Heart right ventricle (tissue), 16 donors: ENCODE measurements at regions not wholly inside any gene's neighbourhood (a gene's known extent, or its start where the extent isn't known, plus 50 kb on each side); places are given as distances from the start of the nearest gene placed in this dataset.

Experiments
- ATAC-seq, 8 donors: fragments of 200-7000 bp; cut with Tn5 transposase; one replicate each; pipeline ENCODE4 v1.9.1; 2020; ENCODE audit warnings: mild to moderate bottlenecking in 8 of 8, moderate library complexity in 8 of 8, moderate number of reproducible peaks in 1 of 8
- DNase-seq, 2 donors: peaks; one replicate each; pipeline ENCODE4 v3.0.0-alpha.2; 2020
- H3K27ac ChIP-seq, 10 donors: fragments of 200-600 bp; sonication (generic) in 2 of 10; one replicate each; pipeline versions ENCODE4 v1.5.0 to v1.8.0; 2020 to 2022; ENCODE audit warnings: mild to moderate bottlenecking in 3 of 10
- H3K27me3 ChIP-seq, 7 donors: fragments of 200-600 bp; one replicate each; pipeline ENCODE4 v1.8.0; 2021 to 2022; ENCODE audit warnings: mild to moderate bottlenecking in 2 of 7
- H3K36me3 ChIP-seq, 9 donors: fragments of 200-600 bp; sonication (generic) in 1 of 9; one replicate each; pipeline versions ENCODE4 v1.5.0 to v1.8.0; 2020 to 2022; ENCODE audit warnings: mild to moderate bottlenecking in 2 of 9
- H3K4me1 ChIP-seq, 9 donors: fragments of 200-600 bp; sonication (generic) in 1 of 9; one replicate each; pipeline versions ENCODE4 v1.5.0 to v1.8.0; 2020 to 2022; ENCODE audit warnings: mild to moderate bottlenecking in 4 of 9
- H3K4me3 ChIP-seq, 10 donors: fragments of 200-600 bp; sonication (generic) in 2 of 10; one replicate each; pipeline versions ENCODE4 v1.5.0 to v1.8.0; 2020 to 2022; ENCODE audit warnings: mild to moderate bottlenecking in 7 of 10, moderate library complexity in 2 of 10
- H3K9me3 ChIP-seq, 11 donors: fragments of 200-600 bp in 10 of 11; sonication (generic) in 2 of 11; one replicate each; pipeline versions ENCODE4 v1.5.0 to v1.8.0; 2013 to 2022; ENCODE audit warnings: mild to moderate bottlenecking in 2 of 11, control low read depth in 1 of 11, moderate library complexity in 1 of 11
- CTCF ChIP-seq, 9 donors: fragments of 200-600 bp; sonication (generic) in 2 of 9; IDR thresholded peaks; one replicate each; pipeline versions ENCODE4 v1.5.0 to v1.8.0; 2021 to 2022; ENCODE audit warnings: antibody characterized with exemption in 9 of 9, mild to moderate bottlenecking in 5 of 9, moderate library complexity in 1 of 9
- WGBS, 2 donors: extraction: QIAGEN DNeasy Blood & Tissue Kit; methylation state at CpG; one replicate each; pipeline ENCODE4 v1.1.7; 2013; ENCODE audit warnings: inconsistent platforms in 1 of 2; 5-methylcytosine and 5-hydroxymethylcytosine counted together
- intact Hi-C, 10 donors: fragments of 100-400 bp; cut with DNase I; formaldehyde crosslinking; loops; one replicate each; pipeline versions ENCODE4 v1.11.1 to v1.14.2; 2022
- donor health status: Arrhythmogenic right ventricular cardiomyopathy.
- donor health status: ischemic (EF 13 %, LVEDD 7.1; RV severe dilation, severe dysfunction).
- donor health status: healthy with polysubstance abuse.
- donor health status: DM: no; HTN: yes; CAD: no.
- donor health status: DM: no; HTN: no; CAD: no.
- donor health status: ischemic (EF 25% LVEDD 6.9; RV normal size, moderate dysfunction).
- donor health status: ischemic (EF 25% LVEDD 5.7; RV mildly dilated, moderate dysfunction).
- donor health status: healthy.
- donor health status: DM: yes; HTN: yes; CAD: no.
- donor health status: Ischemic cardiomyopathy.
- donor health status: ischemic (EF 35%, LVEDD 5.7; RV mildly dilated, moderate dysfunction).
- donor health status: nonischemic (EF 11% LVEDD 7.7; RV severe dilation, severe dysfunction).
- donor health status: DM: yes; HTN: yes; CAD: no.
- donor health status: PGD.
- donor health status: ischemic (EF 29% LVEDD 5.4; RV normal size, mild dysfunction).
- donor health status: nonischemic (EF 23%, LVEDD 6.1; RV moderate dilation, normal function).

- intact Hi-C loops, result no loop called here
- ATAC-seq, result no peak
These were observed 166.3 kb upstream of the RHOBTB1 start for GRCh38 chr10:61110188-61110844.

GRCh38 chr10:61108915-61109314, 164.9 kb upstream of the RHOBTB1 start:
- Histone ChIP-seq H3K4me3 (no peak overlapping the region), H3K27ac (no peak overlapping the region), H3K9me3 (peaks cover 0 to 2% (median 0%) of the 10 kb centered on the region in 11 donors), H3K4me1 (no peaks in the 10 kb centered on the region), H3K36me3 (no peaks in the 10 kb centered on the region), H3K27me3 (no peaks in the 10 kb centered on the region)
- WGBS, 2 donors, result 90 to 92% methylated on average over 3 of the region's 3 CpGs
- no peak for ATAC-seq
- intact Hi-C loops, result no loop called here
- no peak for TF ChIP-seq CTCF (IDR thresholded peaks at IDR 0.05)
- DNase-seq, result no peak

More at GRCh38 chr10:61110188-61110844, 166.3 kb upstream of the RHOBTB1 start:
- 65 to 76% methylated on average over 1 of the region's 1 CpG for WGBS, 2 donors
- no peaks in the 10 kb centered on the region for H3K36me3 ChIP-seq
- peaks cover 0 to 2% (median 0%) of the 10 kb centered on the region in 11 donors for H3K9me3 ChIP-seq
- H3K4me1 ChIP-seq, result no peaks in the 10 kb centered on the region
- no peak for DNase-seq
- H3K27ac ChIP-seq, result no peak overlapping the region
- no peaks in the 10 kb centered on the region for H3K27me3 ChIP-seq
- TF ChIP-seq CTCF (IDR thresholded peaks at IDR 0.05), result no peak
- no peak overlapping the region for H3K4me3 ChIP-seq

GRCh38 chr10:61100887-61101286, 156.9 kb upstream of the RHOBTB1 start:
- no peak overlapping the region for H3K27ac ChIP-seq
- DNase-seq (no peak), ATAC-seq (no peak)
- no peak for TF ChIP-seq CTCF (IDR thresholded peaks at IDR 0.05)
- H3K36me3 ChIP-seq, result no peaks in the 10 kb centered on the region
- H3K4me1 ChIP-seq, result no peaks in the 10 kb centered on the region
- WGBS, 2 donors, result 62 to 71% methylated on average over 5 of the region's 5 CpGs
- no peak overlapping the region for H3K4me3 ChIP-seq
- H3K9me3 ChIP-seq, result no peaks in the 10 kb centered on the region
- intact Hi-C loops, result no loop called here
- H3K27me3 ChIP-seq, result no peaks in the 10 kb centered on the region

DNA sequence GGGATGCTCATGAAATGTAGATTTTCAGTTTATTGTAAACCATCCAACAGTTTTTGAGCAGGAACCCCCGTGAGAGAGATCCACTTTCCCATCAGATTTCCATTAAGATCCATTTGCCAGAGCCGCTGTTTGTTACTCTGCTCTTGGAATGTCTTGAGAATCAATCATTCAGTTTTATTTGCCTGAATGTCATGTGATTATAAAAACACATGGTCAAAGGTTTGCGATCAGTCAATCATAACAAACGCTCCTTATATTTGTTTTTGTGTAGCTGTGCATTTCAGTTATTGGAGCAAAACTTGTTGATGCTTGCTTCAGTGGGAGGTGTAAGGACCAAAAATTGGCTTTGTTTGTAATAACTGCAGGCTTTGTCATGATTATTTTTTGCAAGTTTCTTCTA, 155.8 kb upstream of the RHOBTB1 start:
- intact Hi-C loops, result no loop called here
- TF ChIP-seq CTCF (IDR thresholded peaks at IDR 0.05), result no peak
- Histone ChIP-seq H3K27ac (no peak overlapping the region), H3K9me3 (peaks cover 0 to 7% (median 0%) of the 10 kb centered on the region in 11 donors), H3K36me3 (no peaks in the 10 kb centered on the region), H3K4me3 (no peak overlapping the region), H3K27me3 (no peaks in the 10 kb centered on the region), H3K4me1 (no peaks in the 10 kb centered on the region)
- 70 to 88% methylated on average over 4 of the region's 4 CpGs for WGBS, 2 donors
- no peak for ATAC-seq
- no peak for DNase-seq
